Ovary (tissue), 7 donors: ENCODE measurements at regions not wholly inside any gene's neighbourhood (a gene's known extent, or its start where the extent isn't known, plus 50 kb on each side); places are given as distances from the start of the nearest gene placed in this dataset.

Source experiments
- DNase-seq, 5 donors: peaks; one replicate each; pipeline ENCODE4 v3.0.0-alpha.2; 2019 to 2020
- H3K27ac ChIP-seq, 2 donors: fragments of 200-600 bp; one replicate each; pipeline versions ENCODE4 v1.5.1 to v1.8.0; 2019 to 2022
- H3K27me3 ChIP-seq: fragments of 200-600 bp; one replicate; pipeline ENCODE4 v1.8.0; 2022
- H3K36me3 ChIP-seq: fragments of 200-600 bp; sonication (generic); one replicate; pipeline ENCODE4 v1.5.1; 2019
- H3K4me1 ChIP-seq: one replicate; pipeline ENCODE4 v1.8.1; 2013; ENCODE audit warnings: mild to moderate bottlenecking, moderate library complexity; ENCODE audit not compliant: insufficient read depth
- H3K4me3 ChIP-seq: fragments of 200-600 bp; sonication (generic); one replicate; pipeline ENCODE4 v1.5.1; 2017
- H3K9me3 ChIP-seq, 2 donors: fragments of 200-600 bp in 1 of 2; sonication (generic) in 1 of 2; one replicate each; pipeline versions ENCODE4 v1.5.1 to v1.8.1; 2013 to 2019; ENCODE audit warnings: mild to moderate bottlenecking in 1 of 2, moderate library complexity in 1 of 2
- CTCF ChIP-seq, 3 donors: fragments of 450-650 bp in 2 of 3; fragments of 200-600 bp in 1 of 3; IDR thresholded peaks; one replicate each; pipeline versions ENCODE4 v1.5.1 to v1.8.0; 2016 to 2022; ENCODE audit warnings: antibody characterized with exemption in 3 of 3, mild to moderate bottlenecking in 1 of 3
- EP300 ChIP-seq: sonication (generic); formaldehyde crosslinking; IDR thresholded peaks from one replicate; pipeline ENCODE4 v1.6.1; 2017; ENCODE audit warnings: antibody characterized with exemption
- POLR2A ChIP-seq: fragments of 450-650 bp; IDR thresholded peaks from one replicate; pipeline ENCODE4 v1.6.1; 2017; ENCODE audit warnings: antibody characterized with exemption, mild to moderate bottlenecking, moderate library complexity
- WGBS, 3 donors: extraction: QIAGEN DNeasy Blood & Tissue Kit in 1 of 3; methylation state at CpG; one replicate each; pipeline versions ENCODE4 v1.1.5 to v1.1.7; 2013 to 2017; 5-methylcytosine and 5-hydroxymethylcytosine counted together
- intact Hi-C, 4 donors: fragments of 100-400 bp; cut with DNase I; formaldehyde crosslinking; loops; one replicate each; pipeline versions ENCODE4 v1.11.0 to v1.15.1; 2022 to 2023
- donor health status: DM: no; HTN: no; CAD: no; lungs with moderate emphysema.
- donor health status: DM: no; HTN: no; CAD: no.
- donor health status: Bipolar disorder and iron deficiency.
- donor health status: DM: no; HTN: no; CAD: no.
- donor health status: DM: yes; HTN: yes; CAD: no.

- intact Hi-C loops, result no loop called here
- Histone ChIP-seq H3K4me3 (no peak overlapping the region), H3K36me3 (no peaks in the 10 kb centered on the region), H3K27ac (no peak overlapping the region), H3K4me1 (peaks cover 2% of the 10 kb centered on the region), H3K27me3 (no peaks in the 10 kb centered on the region), H3K9me3 (no peaks in the 10 kb centered on the region)
- no peak for TF ChIP-seq POLR2A
- no peak for TF ChIP-seq CTCF (IDR thresholded peaks at IDR 0.05)
- no peak for TF ChIP-seq EP300
- DNase-seq, result no peak
- WGBS, 3 donors, result 92 to 93% (median 92%) methylated on average over 6 of the region's 6 CpGs
These were observed 221.7 kb downstream of the ZNF608 start for GRCh38 chr5:124524552-124525232.

GRCh38 chr5:124523897-124524296, 222.5 kb downstream of the ZNF608 start:
- Histone ChIP-seq H3K4me1 (peaks cover 2% of the 10 kb centered on the region), H3K27ac (no peak overlapping the region), H3K9me3 (no peaks in the 10 kb centered on the region), H3K27me3 (no peaks in the 10 kb centered on the region), H3K4me3 (no peak overlapping the region), H3K36me3 (no peaks in the 10 kb centered on the region)
- TF ChIP-seq EP300 (no peak), CTCF (IDR thresholded peaks at IDR 0.05) (no peak), POLR2A (no peak)
- DNase-seq, result no peak
- WGBS, 3 donors, result 89 to 96% (median 92%) methylated on average over 5 of the region's 5 CpGs
- intact Hi-C loops, result no loop called here

GRCh38 chr5:124522992-124523391, 223.4 kb downstream of the ZNF608 start:
- H3K9me3 ChIP-seq, result no peaks in the 10 kb centered on the region
- intact Hi-C loops, result no loop called here
- WGBS, 3 donors, result 10 to 19% (median 17%) methylated on average over 1 of the region's 1 CpG
- no peaks in the 10 kb centered on the region for H3K36me3 ChIP-seq
- no peaks in the 10 kb centered on the region for H3K27me3 ChIP-seq
- H3K27ac ChIP-seq, result no peak overlapping the region
- no peak overlapping the region for H3K4me3 ChIP-seq
- DNase-seq, result no peak
- TF ChIP-seq EP300, result no peak
- no peak for TF ChIP-seq CTCF (IDR thresholded peaks at IDR 0.05)
- TF ChIP-seq POLR2A, result no peak
- H3K4me1 ChIP-seq, result peaks cover 2% of the 10 kb centered on the region

- Histone ChIP-seq H3K9me3 (no peaks in the 10 kb centered on the region), H3K27ac (no peak overlapping the region), H3K36me3 (no peaks in the 10 kb centered on the region), H3K27me3 (no peaks in the 10 kb centered on the region), H3K4me3 (no peak overlapping the region), H3K4me1 (no peaks in the 10 kb centered on the region)
- TF ChIP-seq CTCF (IDR thresholded peaks at IDR 0.05) (no peak), EP300 (no peak), POLR2A (no peak)
- intact Hi-C loops, result no loop called here
- 89 to 90% (median 89%) methylated on average over 31 to 34 of the region's 34 CpGs for WGBS, 3 donors
- no peak for DNase-seq
These were observed 224.8 kb downstream of the ZNF608 start for GRCh38 chr5:124521461-124522230.
